T-cell (primary cell): ENCODE measurements at regions not wholly inside any gene's neighbourhood (a gene's known extent, or its start where the extent isn't known, plus 50 kb on each side); places are given as distances from the start of the nearest gene placed in this dataset.

ENCODE experiments used
- ATAC-seq, 4 experiments: fragments of 200-7000 bp in 3 of 4; fragments of 150-1000 bp in 1 of 4; cut with Tn5 transposase; replicated peaks in 1 of 4; 1 replicate in 3 of 4; 2 replicates in 1 of 4; pipeline ENCODE4 v1.10.0; 2021; ENCODE audit warnings: moderate library complexity in 3 of 4, mild to moderate bottlenecking in 2 of 4, moderate number of reproducible peaks in 1 of 4
- CTCF ChIA-PET, 2 donors: fragments of 300-600 bp; sonication (Branson Sonifier 250); formaldehyde crosslinking; loops; one replicate each; lab custom pipeline; 2022; ENCODE audit warnings: antibody characterized with exemption in 2 of 2; lab: Charles Lee
- POLR2A ChIA-PET, 2 donors: fragments of 300-600 bp; sonication (Branson Sonifier 250); formaldehyde crosslinking; loops; one replicate each; lab custom pipeline; 2022; ENCODE audit warnings: antibody characterized with exemption in 2 of 2; lab: Charles Lee
- DNase-seq, 35 experiments: peaks; one replicate each; pipeline versions ENCODE4 v3.0.0 to v3.0.0-alpha.2; 2013 to 2023
- H3K27ac ChIP-seq: one replicate; pipeline ENCODE4 v1.5.1; 2013; ENCODE audit warnings: low read length
- H3K27me3 ChIP-seq, 2 experiments: replicated peaks in 1 of 2; 1 replicate in 1 of 2; 2 replicates in 1 of 2; pipeline versions ENCODE4 v1.6.1 to v1.7.0; 2013; ENCODE audit warnings: low read length in 1 of 2, mixed read lengths in 1 of 2; ENCODE audit not compliant: control insufficient read depth in 2 of 2, insufficient read depth in 2 of 2; ENCODE audit errors: extremely low read depth in 1 of 2
- H3K36me3 ChIP-seq, 2 donors: 1 replicate in 1 of 2; 2 replicates in 1 of 2; pipeline versions ENCODE4 v1.6.1 to v1.7.0; 2013; ENCODE audit warnings: low read length in 1 of 2; ENCODE audit not compliant: control insufficient read depth in 2 of 2, insufficient read depth in 1 of 2; ENCODE audit errors: extremely low read depth in 1 of 2
- H3K4me1 ChIP-seq, 2 experiments: 1 replicate in 1 of 2; 2 replicates in 1 of 2; pipeline versions ENCODE4 v1.6.1 to v1.7.0; 2013; ENCODE audit warnings: low read length in 2 of 2, mixed read lengths in 1 of 2; ENCODE audit not compliant: insufficient read depth in 2 of 2, control insufficient read depth in 1 of 2; ENCODE audit errors: extremely low read depth in 1 of 2
- H3K4me3 ChIP-seq, 2 donors: 1 replicate in 1 of 2; 2 replicates in 1 of 2; pipeline versions ENCODE4 v1.5.1 to v1.7.0; 2013; ENCODE audit warnings: mild to moderate bottlenecking in 2 of 2, low read length in 1 of 2, moderate library complexity in 1 of 2; ENCODE audit not compliant: control insufficient read depth in 1 of 2; ENCODE audit errors: extremely low read depth in 1 of 2
- H3K9me3 ChIP-seq: 2 replicates; pipeline ENCODE4 v1.7.0; 2013
- H3K27ac Mint-ChIP-seq, 2 donors: one replicate each; pipeline ENCODE4 v1.8.0; 2020 to 2021; ENCODE audit warnings: mild to moderate bottlenecking in 2 of 2, mixed read lengths in 2 of 2
- H3K27me3 Mint-ChIP-seq, 2 donors: one replicate each; pipeline ENCODE4 v1.8.0; 2021 to 2022; ENCODE audit warnings: mixed read lengths in 2 of 2
- H3K36me3 Mint-ChIP-seq: one replicate; pipeline ENCODE4 v1.8.0; 2021; ENCODE audit warnings: mixed read lengths
- H3K4me1 Mint-ChIP-seq, 3 donors: one replicate each; pipeline ENCODE4 v1.8.0; 2020 to 2022; ENCODE audit warnings: mixed read lengths in 3 of 3, mild to moderate bottlenecking in 1 of 3
- H3K4me3 Mint-ChIP-seq, 3 donors: one replicate each; pipeline ENCODE4 v1.8.0; 2020 to 2022; ENCODE audit warnings: mild to moderate bottlenecking in 3 of 3, mixed read lengths in 3 of 3, moderate library complexity in 3 of 3
- H3K9me3 Mint-ChIP-seq, 3 donors: one replicate each; pipeline ENCODE4 v1.8.0; 2020 to 2022; ENCODE audit warnings: mixed read lengths in 3 of 3
- WGBS: methylation state at CpG from one replicate; pipeline ENCODE4 v1.1.5; 2013; ENCODE audit warnings: missing lambda C conversion rate; ENCODE audit not compliant: insufficient coverage; 5-methylcytosine and 5-hydroxymethylcytosine counted together

- DNase-seq (no peak), ATAC-seq (no peak)
- Histone ChIP-seq H3K4me1 (no peaks in the 10 kb centered on the region), H3K27me3 (no peaks in the 10 kb centered on the region), H3K9me3 (no peaks in the 10 kb centered on the region), H3K36me3 (no peaks in the 10 kb centered on the region), H3K4me3 (no peak overlapping the region), H3K27ac (no peak overlapping the region)
- Mint-ChIP-seq H3K4me3 (no peak overlapping the region), H3K9me3 (no peaks in the 10 kb centered on the region), H3K4me1 (no peaks in the 10 kb centered on the region), H3K27ac (no peak overlapping the region), H3K27me3 (peaks cover 3 to 5% of the 10 kb centered on the region in 2 donors), H3K36me3 (no peaks in the 10 kb centered on the region)
- ChIA-PET CTCF (no interaction called here), POLR2A (no interaction called here)
- 90% methylated on average over 7 of the region's 7 CpGs for WGBS
These were observed 120.4 kb downstream of the SIPA1L2 start for GRCh38 chr1:232509570-232509969.

GRCh38 chr1:232508130-232508701, 121.7 kb downstream of the SIPA1L2 start:
- Histone ChIP-seq H3K27me3 (no peaks in the 10 kb centered on the region), H3K9me3 (no peaks in the 10 kb centered on the region), H3K27ac (no peak overlapping the region), H3K4me1 (no peaks in the 10 kb centered on the region), H3K36me3 (no peaks in the 10 kb centered on the region), H3K4me3 (no peak overlapping the region)
- no peaks in the 10 kb centered on the region for H3K9me3 Mint-ChIP-seq
- H3K36me3 Mint-ChIP-seq = no peaks in the 10 kb centered on the region
- no peak overlapping the region for H3K4me3 Mint-ChIP-seq
- DNase-seq (no peak), ATAC-seq (no peak)
- peaks cover 3 to 5% of the 10 kb centered on the region in 2 donors for H3K27me3 Mint-ChIP-seq
- ChIA-PET POLR2A (no interaction called here), CTCF (interaction anchor here in 1 of 2 donors (0.6 kb wide), 1 partner anchor 434 kb away, joined by 15 read pairs; no protein-coding TSS in a partner anchor)
- H3K27ac Mint-ChIP-seq = no peak overlapping the region
- WGBS = 88% methylated on average over 9 of the region's 9 CpGs
- H3K4me1 Mint-ChIP-seq = no peaks in the 10 kb centered on the region

- Histone ChIP-seq H3K4me1 (no peaks in the 10 kb centered on the region), H3K27ac (no peak overlapping the region), H3K9me3 (no peaks in the 10 kb centered on the region), H3K4me3 (no peak overlapping the region), H3K27me3 (no peaks in the 10 kb centered on the region), H3K36me3 (no peaks in the 10 kb centered on the region)
- ATAC-seq = no peak
- Mint-ChIP-seq H3K36me3 (no peaks in the 10 kb centered on the region), H3K4me1 (no peaks in the 10 kb centered on the region), H3K4me3 (no peak overlapping the region), H3K27me3 (peaks cover 3 to 5% of the 10 kb centered on the region in 2 donors), H3K9me3 (no peaks in the 10 kb centered on the region), H3K27ac (no peak overlapping the region)
- no CpG with 5 or more reads among the region's 2 CpGs for WGBS
- no peak for DNase-seq
- CTCF ChIA-PET = interaction anchor here in 1 of 2 donors (0.6 kb wide), 1 partner anchor 435 kb away, joined by 15 read pairs; no protein-coding TSS in a partner anchor
- POLR2A ChIA-PET = no interaction called here
These were observed 122.4 kb downstream of the SIPA1L2 start for GRCh38 chr1:232507571-232507970.

- Histone ChIP-seq H3K9me3 (no peaks in the 10 kb centered on the region), H3K4me3 (no peak overlapping the region), H3K36me3 (no peaks in the 10 kb centered on the region), H3K27ac (no peak overlapping the region), H3K27me3 (no peaks in the 10 kb centered on the region), H3K4me1 (no peaks in the 10 kb centered on the region)
- DNase-seq = no peak
- no peak for ATAC-seq
- WGBS = no CpG with 5 or more reads among the region's 2 CpGs
- Mint-ChIP-seq H3K4me1 (no peaks in the 10 kb centered on the region), H3K4me3 (no peak overlapping the region), H3K9me3 (no peaks in the 10 kb centered on the region), H3K36me3 (no peaks in the 10 kb centered on the region), H3K27ac (no peak overlapping the region), H3K27me3 (peaks cover under 1 to 3% of the 10 kb centered on the region in 2 donors)
- POLR2A ChIA-PET = no interaction called here
- CTCF ChIA-PET = no interaction called here
These were observed 124.0 kb downstream of the SIPA1L2 start for GRCh38 chr1:232505884-232506283.

GRCh38 chr1:232504651-232505050, 125.3 kb downstream of the SIPA1L2 start:
- ChIA-PET CTCF (no interaction called here), POLR2A (no interaction called here)
- H3K4me1 Mint-ChIP-seq = no peaks in the 10 kb centered on the region
- H3K27ac Mint-ChIP-seq = no peak overlapping the region
- H3K36me3 Mint-ChIP-seq = no peaks in the 10 kb centered on the region
- peaks cover 0 to 3% of the 10 kb centered on the region in 2 donors for H3K27me3 Mint-ChIP-seq
- H3K9me3 Mint-ChIP-seq = no peaks in the 10 kb centered on the region
- Histone ChIP-seq H3K9me3 (no peaks in the 10 kb centered on the region), H3K27ac (no peak overlapping the region), H3K4me1 (no peaks in the 10 kb centered on the region), H3K36me3 (no peaks in the 10 kb centered on the region), H3K4me3 (no peak overlapping the region), H3K27me3 (no peaks in the 10 kb centered on the region)
- no peak for DNase-seq
- H3K4me3 Mint-ChIP-seq = no peak overlapping the region
- no CpG with 5 or more reads among the region's 4 CpGs for WGBS
- ATAC-seq = no peak

- Histone ChIP-seq H3K9me3 (no peaks in the 10 kb centered on the region), H3K27ac (no peak overlapping the region), H3K4me3 (no peak overlapping the region), H3K27me3 (no peaks in the 10 kb centered on the region), H3K4me1 (no peaks in the 10 kb centered on the region), H3K36me3 (no peaks in the 10 kb centered on the region)
- Mint-ChIP-seq H3K36me3 (no peaks in the 10 kb centered on the region), H3K4me3 (no peak overlapping the region), H3K4me1 (no peaks in the 10 kb centered on the region), H3K27me3 (no peaks in the 10 kb centered on the region), H3K27ac (no peak overlapping the region), H3K9me3 (no peaks in the 10 kb centered on the region)
- WGBS = no CpG with 5 or more reads among the region's 1 CpG
- no peak for DNase-seq
- CTCF ChIA-PET = interaction anchor here in 1 of 2 donors (0.5 kb wide), 1 partner anchor 211 kb away, joined by 3 read pairs; no protein-coding TSS in a partner anchor
- POLR2A ChIA-PET = no interaction called here
- no peak for ATAC-seq
These were observed 126.4 kb downstream of the SIPA1L2 start for GRCh38 chr1:232503497-232503896.
